ENCODE measurements at regions not wholly inside any gene's neighbourhood (a gene's known extent, or its start where the extent isn't known, plus 50 kb on each side); places are given as distances from the start of the nearest gene placed in this dataset.

DNA sequence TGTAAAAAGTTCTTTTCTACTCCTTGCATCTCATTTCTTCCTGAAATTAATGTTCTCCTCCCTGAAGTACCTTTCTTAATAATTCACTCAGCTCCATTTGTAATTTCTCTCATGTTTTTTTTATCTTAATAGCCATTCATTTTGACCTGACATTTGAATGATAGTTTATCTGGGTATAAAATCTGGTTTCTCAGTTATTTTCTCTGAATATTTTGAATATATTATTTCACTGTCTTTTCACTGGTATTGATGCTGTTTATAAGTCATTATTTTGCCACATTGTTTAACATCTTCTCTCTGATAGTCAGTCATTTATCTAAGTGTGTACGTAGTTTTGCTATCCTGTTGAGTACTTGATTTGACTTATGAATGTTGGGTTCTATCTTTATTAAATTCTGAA lies 68.8 kb upstream of the ARHGAP18 start:
- no peaks in the 10 kb centered on the region for H3K36me3 ChIP-seq
- DNase-seq = no peak
- 0 to 49% methylated on average over 1 of the region's 1 CpG for WGBS, 2 donors
- no peak overlapping the region for H3K27ac ChIP-seq
- H3K9me3 ChIP-seq = no peaks in the 10 kb centered on the region
- TF ChIP-seq POLR2A (IDR thresholded peaks at IDR 0.05) = no peak
- no peak for TF ChIP-seq CTCF (IDR thresholded peaks at IDR 0.05)
- H3K27me3 ChIP-seq = no peaks in the 10 kb centered on the region
- H3K4me1 ChIP-seq = no peaks in the 10 kb centered on the region
- no peak overlapping the region for H3K4me3 ChIP-seq (replicated peaks in 1 of 3)
- intact Hi-C loops (cut with DNase I) = no loop called here

DNA sequence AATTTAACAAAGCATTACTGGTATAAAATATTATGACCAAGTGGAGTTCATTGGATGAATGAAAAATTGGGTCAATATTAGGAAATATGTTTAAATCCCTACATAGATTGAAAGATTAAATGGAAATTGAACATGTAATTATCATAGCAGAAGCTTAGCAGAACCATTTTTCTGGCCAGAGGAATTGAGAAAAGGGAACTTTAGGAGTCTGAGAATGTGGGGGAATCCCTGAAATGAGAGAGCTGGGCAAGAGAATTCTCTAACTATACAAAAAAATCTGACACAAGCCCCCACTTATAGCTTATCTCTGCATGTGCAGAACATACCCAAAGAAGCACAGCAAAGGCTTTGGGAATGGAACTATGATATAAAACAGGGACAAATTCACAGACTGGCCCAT lies 67.4 kb upstream of the ARHGAP18 start:
- no peak overlapping the region for H3K4me3 ChIP-seq (replicated peaks in 1 of 3)
- H3K27me3 ChIP-seq = no peaks in the 10 kb centered on the region
- TF ChIP-seq CTCF (IDR thresholded peaks at IDR 0.05) (no peak), POLR2A (IDR thresholded peaks at IDR 0.05) (no peak)
- H3K9me3 ChIP-seq = no peaks in the 10 kb centered on the region
- no peaks in the 10 kb centered on the region for H3K36me3 ChIP-seq
- intact Hi-C loops (cut with DNase I) = no loop called here
- H3K27ac ChIP-seq = no peak overlapping the region
- no peak for DNase-seq
- H3K4me1 ChIP-seq = no peaks in the 10 kb centered on the region

- Histone ChIP-seq H3K4me3 (replicated peaks in 1 of 3) (no peak overlapping the region), H3K27me3 (no peaks in the 10 kb centered on the region), H3K36me3 (no peaks in the 10 kb centered on the region), H3K27ac (no peak overlapping the region), H3K9me3 (no peaks in the 10 kb centered on the region), H3K4me1 (no peaks in the 10 kb centered on the region)
- WGBS, 2 donors = 97 to 98% methylated on average over 3 of the region's 3 CpGs
- TF ChIP-seq POLR2A (IDR thresholded peaks at IDR 0.05) (no peak), CTCF (IDR thresholded peaks at IDR 0.05) (no peak)
- intact Hi-C loops (cut with DNase I) = no loop called here
- no peak for DNase-seq
Observed at GRCh38 chr6:129776542-129777330, 66.8 kb upstream of the ARHGAP18 start.

GRCh38 chr6:129774697-129775447 lies 64.9 kb upstream of the ARHGAP18 start:
- TF ChIP-seq POLR2A (IDR thresholded peaks at IDR 0.05) = no peak
- TF ChIP-seq CTCF (IDR thresholded peaks at IDR 0.05) = peak; percentile 42 to 91 (median 62)
- H3K4me3 ChIP-seq (replicated peaks in 1 of 3) = no peak overlapping the region
- intact Hi-C loops (cut with DNase I) = no loop called here
- no peaks in the 10 kb centered on the region for H3K36me3 ChIP-seq
- H3K27ac ChIP-seq = no peak overlapping the region
- no peaks in the 10 kb centered on the region for H3K27me3 ChIP-seq
- no peaks in the 10 kb centered on the region for H3K9me3 ChIP-seq
- no peaks in the 10 kb centered on the region for H3K4me1 ChIP-seq
- DNase-seq = peak; percentile 46 to 73
- WGBS, 2 donors = 8 to 35% methylated on average over 8 of the region's 8 CpGs

GRCh38 chr6:129773304-129773703 lies 63.3 kb upstream of the ARHGAP18 start:
- Histone ChIP-seq H3K9me3 (no peaks in the 10 kb centered on the region), H3K36me3 (no peaks in the 10 kb centered on the region), H3K27me3 (no peaks in the 10 kb centered on the region), H3K27ac (no peak overlapping the region), H3K4me3 (replicated peaks in 1 of 3) (no peak overlapping the region), H3K4me1 (no peaks in the 10 kb centered on the region)
- WGBS, 2 donors = 56 to 70% methylated on average over 2 of the region's 2 CpGs
- no peak for TF ChIP-seq CTCF (IDR thresholded peaks at IDR 0.05)
- TF ChIP-seq POLR2A (IDR thresholded peaks at IDR 0.05) = no peak
- DNase-seq = no peak
- intact Hi-C loops (cut with DNase I) = no loop called here
